Activated naive CD4-positive, alpha-beta T cell treated with anti-CD3 and anti-CD28 coated beads, Interleukin-2, amount 50 U/mL, for 72 hours (primary cell): ENCODE measurements at regions not wholly inside any gene's neighbourhood (a gene's known extent, or its start where the extent isn't known, plus 50 kb on each side); places are given as distances from the start of the nearest gene placed in this dataset.

Source experiments
- ATAC-seq, 2 donors: fragments of 150-1000 bp; cut with Tn5 transposase; 2 replicates each; pipeline ENCODE4 v1.10.0; 2021; ENCODE audit warnings: mild to moderate bottlenecking in 2 of 2, moderate library complexity in 2 of 2
- DNase-seq, 2 donors: peaks; one replicate each; pipeline ENCODE4 v3.0.0; 2021 to 2022; ENCODE audit warnings: low spot score in 2 of 2
- H3K27ac Mint-ChIP-seq, 2 donors: one replicate each; pipeline ENCODE4 v1.8.0; 2022; ENCODE audit warnings: mild to moderate bottlenecking in 2 of 2, mixed read lengths in 2 of 2
- H3K36me3 Mint-ChIP-seq, 2 donors: one replicate each; pipeline ENCODE4 v1.8.0; 2022; ENCODE audit warnings: mixed read lengths in 2 of 2
- H3K9me3 Mint-ChIP-seq, 2 donors: one replicate each; pipeline ENCODE4 v1.8.0; 2022; ENCODE audit warnings: mixed read lengths in 2 of 2

DNA sequence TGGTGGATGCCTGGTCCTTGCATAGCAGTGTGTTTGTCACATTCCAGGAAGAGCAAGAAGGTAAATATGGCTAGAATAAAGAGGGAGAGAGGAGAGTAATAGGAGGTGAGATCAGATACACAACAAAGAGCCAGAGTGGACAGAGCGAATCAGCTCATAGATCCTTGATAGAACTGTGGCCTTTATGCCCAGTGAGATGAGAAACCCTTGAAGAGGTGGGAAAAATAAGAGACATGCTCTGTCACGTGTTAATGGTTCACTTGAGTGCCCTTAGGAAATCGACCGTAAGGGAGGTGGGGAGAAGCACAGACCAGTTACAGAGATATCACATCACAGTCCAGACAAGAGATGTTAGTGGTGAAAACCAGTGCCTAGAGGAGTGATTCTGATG is 84.7 kb upstream of the RAB27B start:
- peaks cover 0 to under 1% of the 10 kb centered on the region in 2 donors for H3K36me3 Mint-ChIP-seq
- DNase-seq (no peak), ATAC-seq (no peak)
- H3K27ac Mint-ChIP-seq, result no peak overlapping the region
- peaks cover 0 to 3% of the 10 kb centered on the region in 2 donors for H3K9me3 Mint-ChIP-seq

DNA sequence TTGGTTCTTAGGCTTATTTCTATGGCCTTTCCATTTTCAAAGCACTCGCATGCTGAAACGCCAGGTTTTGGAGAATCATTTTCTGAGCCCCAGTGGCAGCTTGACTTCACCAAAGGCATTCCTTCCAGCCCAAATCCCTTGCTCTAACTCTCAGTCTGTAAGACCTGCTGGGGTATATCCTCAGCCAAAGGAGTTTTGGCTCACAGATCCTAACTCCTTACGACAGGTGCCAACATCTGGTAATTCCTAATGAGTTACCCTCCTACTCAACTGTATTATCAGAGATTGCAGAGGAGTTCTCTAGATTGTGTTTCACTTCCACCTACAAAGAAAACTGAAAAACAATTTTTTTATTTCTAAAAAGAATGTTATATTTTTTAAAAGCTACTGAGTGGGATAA is 79.0 kb upstream of the RAB27B start:
- Mint-ChIP-seq H3K27ac (no peak overlapping the region), H3K36me3 (no peaks in the 10 kb centered on the region), H3K9me3 (no peaks in the 10 kb centered on the region)
- DNase-seq, result no peak
- no peak for ATAC-seq

DNA sequence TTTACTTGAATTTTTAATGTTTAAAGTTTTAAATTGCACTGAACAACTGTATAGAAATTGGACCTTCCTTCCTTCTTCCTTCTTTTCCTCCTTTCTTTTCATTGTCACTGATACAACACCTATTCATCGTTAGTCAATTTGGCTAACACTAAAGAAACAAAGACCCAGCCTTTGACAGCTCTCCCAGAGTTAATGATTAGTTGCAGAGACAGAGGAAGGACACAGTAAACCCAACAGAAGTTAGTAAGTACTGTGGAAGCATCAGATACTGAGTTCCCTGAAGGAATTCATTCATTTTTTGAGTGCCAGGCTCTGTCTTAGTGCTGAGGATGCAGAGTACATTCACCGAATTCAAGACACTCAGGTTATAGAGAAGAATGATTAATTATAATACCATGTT is 77.9 kb upstream of the RAB27B start:
- Mint-ChIP-seq H3K27ac (no peak overlapping the region), H3K36me3 (no peaks in the 10 kb centered on the region)

DNA sequence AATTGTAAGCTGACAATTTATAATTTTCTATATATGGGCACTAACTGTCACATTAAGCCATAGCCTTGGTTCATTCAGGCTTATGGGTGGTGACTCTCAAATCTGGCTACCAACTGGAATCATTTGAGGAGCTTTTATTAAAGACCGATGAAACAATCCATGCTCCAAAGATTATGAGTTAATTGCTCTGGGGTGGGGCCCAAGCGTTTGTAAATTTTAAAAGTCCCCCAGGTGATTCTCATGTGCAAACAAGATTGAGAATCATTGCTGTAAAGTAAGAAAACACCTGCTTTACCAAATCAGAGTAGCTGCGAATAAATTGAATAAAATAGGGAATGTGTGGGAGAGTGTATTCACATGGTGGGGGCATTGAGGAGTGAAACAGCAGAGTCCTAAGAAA is 76.1 kb upstream of the RAB27B start:
- H3K36me3 Mint-ChIP-seq, result no peaks in the 10 kb centered on the region
- DNase-seq, result no peak

More for the DNA sequence above, 77.9 kb upstream of the RAB27B start:
- no peak for DNase-seq
- no peak for ATAC-seq
- no peaks in the 10 kb centered on the region for H3K9me3 Mint-ChIP-seq

DNA sequence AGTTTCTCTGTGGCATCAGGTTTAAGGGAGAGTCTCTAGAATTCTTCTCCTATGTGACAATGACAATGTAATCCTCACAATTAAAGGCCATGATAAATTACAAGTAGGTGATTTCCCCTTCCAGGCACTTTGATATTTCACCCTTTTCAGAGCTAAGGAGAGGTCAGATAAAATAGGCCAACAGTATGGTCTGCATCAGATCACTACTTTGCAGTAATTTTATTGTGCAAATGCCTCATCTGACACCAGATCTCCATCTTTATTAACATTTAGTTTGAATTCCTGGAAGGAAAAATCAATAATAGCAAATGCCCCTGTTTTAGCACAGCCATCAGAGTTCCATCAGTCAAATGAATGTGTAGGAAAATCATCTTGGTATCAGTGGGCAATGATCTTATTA is 72.8 kb upstream of the RAB27B start:
- ATAC-seq (no peak), DNase-seq (no peak)
- H3K36me3 Mint-ChIP-seq, result no peaks in the 10 kb centered on the region

More for the DNA sequence above, 76.1 kb upstream of the RAB27B start:
- ATAC-seq, result no peak
- Mint-ChIP-seq H3K9me3 (no peaks in the 10 kb centered on the region), H3K27ac (no peak overlapping the region)

DNA sequence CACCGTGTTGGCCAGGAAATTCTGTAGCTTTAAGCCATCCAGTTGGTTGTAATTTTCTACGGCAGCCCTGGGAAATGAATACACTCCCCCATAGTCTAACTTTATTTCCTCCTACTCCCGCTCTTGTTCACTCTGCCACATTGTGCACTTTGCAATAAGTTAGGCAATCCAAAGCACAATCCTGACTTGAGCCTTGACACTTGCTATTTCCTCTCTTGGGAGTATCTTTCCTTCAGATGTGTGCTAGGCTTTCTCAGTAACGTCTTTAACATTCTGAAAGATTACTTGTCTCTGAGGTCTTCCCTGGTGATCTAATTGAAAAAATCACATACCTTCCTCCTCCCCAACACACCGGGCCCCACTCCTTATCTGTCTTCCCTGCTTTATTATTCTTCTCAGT is 65.9 kb upstream of the RAB27B start:
- DNase-seq (no peak), ATAC-seq (no peak)
- Mint-ChIP-seq H3K9me3 (no peaks in the 10 kb centered on the region), H3K36me3 (no peaks in the 10 kb centered on the region), H3K27ac (no peak overlapping the region)

More for the DNA sequence above, 72.8 kb upstream of the RAB27B start:
- no peak overlapping the region for H3K27ac Mint-ChIP-seq
- H3K9me3 Mint-ChIP-seq, result no peaks in the 10 kb centered on the region

DNA sequence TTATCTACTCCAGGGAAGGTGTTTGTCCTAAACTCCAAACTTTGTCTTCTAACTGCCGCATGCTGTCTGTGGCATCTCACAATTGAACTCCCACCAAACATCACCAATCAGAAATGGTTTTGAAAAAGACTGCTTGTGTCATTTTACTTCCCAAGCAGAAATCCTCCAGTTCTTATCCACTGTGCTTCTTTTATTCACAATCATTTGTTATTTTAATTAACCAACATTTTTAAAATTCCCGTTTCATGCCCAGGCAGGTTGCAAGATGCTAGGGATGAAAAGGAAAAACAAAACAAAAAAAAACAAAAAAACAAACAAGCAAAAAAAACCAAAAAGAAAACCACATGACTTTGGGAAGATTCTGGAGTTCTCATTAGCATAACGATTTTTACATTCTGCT is 63.5 kb upstream of the RAB27B start:
- Mint-ChIP-seq H3K27ac (no peak overlapping the region), H3K9me3 (no peaks in the 10 kb centered on the region), H3K36me3 (no peaks in the 10 kb centered on the region)
- no peak for ATAC-seq
- DNase-seq, result no peak

DNA sequence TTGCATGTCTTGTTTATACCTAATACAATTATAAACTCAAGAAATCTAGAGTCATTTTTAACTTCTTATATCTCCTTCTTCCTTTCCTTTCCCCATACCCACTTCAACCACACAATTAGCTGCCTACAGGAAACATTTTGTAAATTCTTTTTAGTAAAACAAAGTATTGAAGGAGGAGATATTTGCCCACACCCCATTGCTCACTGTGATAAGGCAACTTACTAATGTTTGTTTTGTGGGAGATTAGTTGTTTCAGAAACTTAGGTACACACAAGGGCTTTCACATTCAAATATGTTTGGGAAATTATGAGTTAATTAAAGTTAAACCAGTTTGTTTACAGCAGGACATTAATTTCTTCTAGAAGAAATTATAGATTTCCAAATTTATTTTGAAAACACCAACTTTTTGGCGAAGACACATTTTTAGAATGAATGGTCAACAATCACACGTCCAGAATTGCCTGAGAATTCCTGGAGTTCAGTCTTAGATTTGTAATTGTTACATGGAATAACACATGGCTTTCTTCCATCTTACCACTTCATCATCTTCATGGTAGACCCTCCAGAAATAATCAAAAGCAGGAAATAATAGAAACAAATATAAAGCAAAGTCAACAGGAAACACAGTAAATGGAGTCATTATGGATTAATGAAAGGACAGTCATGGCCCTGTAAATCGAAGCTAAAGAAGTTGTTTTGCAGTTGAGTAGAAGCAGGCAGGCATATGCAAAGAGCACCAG is 62.5 kb upstream of the RAB27B start:
- DNase-seq (no peak), ATAC-seq (no peak)
- Mint-ChIP-seq H3K27ac (no peak overlapping the region), H3K36me3 (no peaks in the 10 kb centered on the region), H3K9me3 (no peaks in the 10 kb centered on the region)

DNA sequence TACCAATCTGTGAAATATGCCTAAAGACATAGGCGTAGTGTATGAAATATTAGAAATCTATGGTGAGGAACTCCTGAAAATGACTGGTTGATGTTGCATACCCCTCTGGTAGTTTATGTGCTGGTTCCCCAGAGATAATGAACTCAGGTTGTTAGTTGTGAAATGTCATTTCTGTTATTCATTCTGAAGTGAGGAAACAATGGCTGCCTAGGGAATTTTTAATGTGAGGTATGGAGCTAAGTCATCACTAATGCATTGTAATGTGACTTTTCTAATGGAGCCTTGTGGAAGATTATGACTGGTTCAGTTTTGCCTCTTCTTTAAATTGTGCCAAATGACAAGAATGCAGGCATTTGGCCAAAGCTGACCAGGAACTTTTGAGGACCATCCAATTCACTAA is 61.6 kb upstream of the RAB27B start:
- Mint-ChIP-seq H3K9me3 (no peaks in the 10 kb centered on the region), H3K36me3 (no peaks in the 10 kb centered on the region), H3K27ac (no peak overlapping the region)
- DNase-seq, result no peak
- ATAC-seq, result no peak

DNA sequence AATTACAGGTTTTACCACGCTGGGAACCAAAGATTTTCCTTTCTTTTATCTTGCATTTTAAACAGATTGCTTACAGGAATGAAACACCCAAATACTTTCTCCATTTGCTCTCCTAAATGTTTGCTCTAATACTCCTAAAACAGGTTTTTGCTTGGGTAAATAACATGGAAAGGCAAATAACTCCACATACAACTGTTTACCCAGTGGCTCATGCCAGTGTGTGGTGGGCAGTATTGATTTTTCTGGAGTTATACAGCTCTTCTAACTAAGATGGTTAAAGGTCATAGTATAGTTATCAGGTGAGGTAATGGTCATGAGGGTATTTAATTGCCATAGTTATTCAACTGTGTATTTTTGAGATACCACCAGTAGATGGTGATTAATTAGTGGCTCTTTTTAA is 61.2 kb upstream of the RAB27B start:
- Mint-ChIP-seq H3K36me3 (no peaks in the 10 kb centered on the region), H3K27ac (no peak overlapping the region), H3K9me3 (no peaks in the 10 kb centered on the region)
- DNase-seq (no peak), ATAC-seq (no peak)

DNA sequence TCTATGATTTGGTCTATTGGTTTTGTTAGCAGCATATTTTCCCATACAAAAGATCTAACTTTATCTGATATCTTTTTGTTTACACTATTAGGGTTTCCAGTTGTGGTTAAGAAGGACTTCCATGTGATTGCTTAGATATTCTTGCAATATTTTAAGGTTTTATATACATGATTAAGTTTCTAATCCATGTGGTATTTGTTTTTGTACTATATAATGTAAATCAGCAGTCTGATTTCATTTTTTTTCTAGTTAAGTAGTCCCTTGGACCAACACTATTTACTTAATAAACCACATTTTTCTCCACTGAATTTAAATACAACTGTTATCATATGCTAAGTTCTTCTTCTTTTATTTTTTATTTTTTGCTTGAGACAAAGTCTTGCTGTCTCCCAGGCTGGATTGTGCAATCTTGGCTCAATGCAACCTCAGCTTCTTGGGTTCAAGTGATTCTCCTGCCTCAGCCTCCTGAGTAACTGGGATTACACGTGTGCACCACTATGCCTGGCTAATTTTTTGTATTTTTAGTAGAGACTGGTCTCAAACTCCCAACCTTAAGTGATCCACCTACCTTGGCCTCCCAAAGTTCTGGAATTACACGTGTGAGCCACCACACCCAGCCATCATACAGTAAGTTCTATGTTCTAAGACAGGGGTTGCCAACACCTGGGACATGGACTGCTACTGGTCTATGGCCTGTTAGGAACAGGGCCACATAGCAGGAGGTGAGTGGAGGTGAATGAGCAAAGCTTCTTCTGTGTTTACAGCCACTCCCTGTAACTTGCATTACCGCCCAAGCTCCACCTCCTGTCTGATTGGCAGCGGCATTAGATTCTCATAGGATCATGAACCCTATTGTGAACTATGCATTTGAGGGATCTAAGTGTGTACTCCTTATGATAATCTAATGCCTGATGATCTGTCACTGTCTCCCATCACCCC is 58.5 kb upstream of the RAB27B start:
- H3K36me3 Mint-ChIP-seq, result no peaks in the 10 kb centered on the region
- no peak for ATAC-seq
- no peak for DNase-seq
- H3K9me3 Mint-ChIP-seq, result no peaks in the 10 kb centered on the region
- H3K27ac Mint-ChIP-seq, result no peak overlapping the region

DNA sequence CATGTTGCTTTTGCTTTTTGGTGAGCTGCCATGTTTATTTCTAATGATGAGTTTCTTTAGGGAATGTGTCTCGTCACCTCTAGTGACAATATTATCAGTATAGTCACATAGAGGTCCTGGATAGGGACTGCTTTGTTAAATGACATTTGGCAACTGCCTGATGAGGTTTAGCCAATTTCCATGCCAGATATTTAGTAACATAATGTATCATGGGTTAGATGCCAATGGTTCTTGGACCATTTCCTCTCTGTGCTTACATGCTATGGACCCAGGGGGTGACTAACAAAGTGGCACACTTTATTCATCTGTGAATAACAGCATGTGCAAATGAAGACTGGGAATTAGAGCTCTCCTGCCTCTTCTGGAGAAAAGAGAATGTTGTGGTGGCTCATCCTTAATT is 56.2 kb upstream of the RAB27B start:
- Mint-ChIP-seq H3K36me3 (no peaks in the 10 kb centered on the region), H3K9me3 (no peaks in the 10 kb centered on the region), H3K27ac (no peak overlapping the region)
- DNase-seq (no peak), ATAC-seq (no peak)

DNA sequence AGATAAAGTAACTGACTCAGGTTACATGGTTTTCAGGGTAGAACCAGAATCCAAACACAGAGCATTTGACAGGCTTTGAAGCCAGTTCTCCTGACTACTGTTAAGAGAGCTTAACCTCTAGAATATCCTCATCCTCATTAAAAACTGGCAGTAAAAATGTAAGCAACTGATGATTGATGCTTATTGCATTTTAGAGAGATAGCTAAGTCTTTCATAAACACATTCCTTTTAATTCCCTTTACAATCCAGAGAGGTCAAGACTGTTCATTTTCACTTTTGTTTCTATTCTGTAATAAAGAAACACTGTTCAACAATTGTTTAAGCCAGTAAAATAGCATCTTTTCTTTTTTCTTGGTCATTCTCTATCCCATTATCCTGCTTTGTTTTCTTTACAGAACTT is 53.9 kb upstream of the RAB27B start:
- Mint-ChIP-seq H3K9me3 (no peaks in the 10 kb centered on the region), H3K27ac (no peak overlapping the region), H3K36me3 (no peaks in the 10 kb centered on the region)
- DNase-seq (no peak), ATAC-seq (no peak)

DNA sequence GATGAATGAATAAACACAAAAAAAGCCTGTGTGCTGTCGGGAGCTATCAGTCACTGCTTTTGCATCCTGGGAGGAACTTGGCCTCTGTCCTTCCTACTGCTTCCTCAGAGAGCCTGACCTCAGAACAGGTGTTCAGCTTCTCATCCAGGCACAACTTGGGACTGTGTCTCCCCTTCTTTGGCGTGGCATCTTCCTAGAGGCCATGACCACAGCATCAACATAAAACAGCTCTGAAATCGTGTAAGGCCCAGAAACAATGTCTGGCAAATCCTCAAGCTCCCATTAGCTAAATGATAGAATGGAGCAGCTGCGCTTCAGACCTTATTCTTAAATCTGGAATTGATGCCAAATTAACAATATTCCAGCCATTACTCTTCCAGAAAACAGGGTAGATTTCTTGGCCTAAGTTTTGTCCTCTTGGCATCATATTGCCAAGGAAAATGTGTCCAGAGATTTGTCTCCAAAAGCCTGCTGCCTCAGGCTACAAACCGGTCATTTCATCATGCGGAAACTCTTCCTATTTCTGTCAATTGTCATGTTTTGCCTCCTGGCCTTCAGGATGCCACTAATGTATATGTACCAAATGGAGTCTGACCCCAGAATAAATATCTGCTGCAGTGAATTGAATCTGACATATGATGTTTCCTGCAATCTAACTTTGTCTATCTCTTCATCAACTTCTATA is 53.2 kb upstream of the RAB27B start:
- DNase-seq (no peak), ATAC-seq (no peak)
- no peaks in the 10 kb centered on the region for H3K9me3 Mint-ChIP-seq
- H3K27ac Mint-ChIP-seq, result peak overlapping the region in 1 of 2 donors; percentile 20
- H3K36me3 Mint-ChIP-seq, result no peaks in the 10 kb centered on the region

DNA sequence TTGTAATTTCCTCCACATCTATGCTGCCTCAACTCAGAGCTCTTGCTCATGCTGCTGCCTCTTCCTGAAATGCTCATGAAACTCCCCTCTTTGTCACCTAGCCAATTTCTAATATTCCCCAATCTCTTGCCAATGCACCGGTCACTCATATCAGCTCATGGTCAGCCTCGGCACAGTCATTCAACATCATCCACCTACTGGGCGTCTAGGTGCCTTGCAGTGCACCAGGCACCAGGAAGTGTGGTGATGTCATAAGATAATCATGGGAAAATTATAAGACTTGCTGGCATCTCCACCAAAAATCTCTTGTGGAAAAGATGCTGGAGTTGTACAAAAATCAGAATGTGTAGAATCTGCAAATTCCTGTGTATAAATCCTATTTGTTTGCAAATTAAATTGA is 52.6 kb upstream of the RAB27B start:
- Mint-ChIP-seq H3K36me3 (no peaks in the 10 kb centered on the region), H3K9me3 (peaks cover 0 to 4% of the 10 kb centered on the region in 2 donors), H3K27ac (peak overlapping the region; percentile 0 to 20)
- ATAC-seq (no peak), DNase-seq (no peak)

DNA sequence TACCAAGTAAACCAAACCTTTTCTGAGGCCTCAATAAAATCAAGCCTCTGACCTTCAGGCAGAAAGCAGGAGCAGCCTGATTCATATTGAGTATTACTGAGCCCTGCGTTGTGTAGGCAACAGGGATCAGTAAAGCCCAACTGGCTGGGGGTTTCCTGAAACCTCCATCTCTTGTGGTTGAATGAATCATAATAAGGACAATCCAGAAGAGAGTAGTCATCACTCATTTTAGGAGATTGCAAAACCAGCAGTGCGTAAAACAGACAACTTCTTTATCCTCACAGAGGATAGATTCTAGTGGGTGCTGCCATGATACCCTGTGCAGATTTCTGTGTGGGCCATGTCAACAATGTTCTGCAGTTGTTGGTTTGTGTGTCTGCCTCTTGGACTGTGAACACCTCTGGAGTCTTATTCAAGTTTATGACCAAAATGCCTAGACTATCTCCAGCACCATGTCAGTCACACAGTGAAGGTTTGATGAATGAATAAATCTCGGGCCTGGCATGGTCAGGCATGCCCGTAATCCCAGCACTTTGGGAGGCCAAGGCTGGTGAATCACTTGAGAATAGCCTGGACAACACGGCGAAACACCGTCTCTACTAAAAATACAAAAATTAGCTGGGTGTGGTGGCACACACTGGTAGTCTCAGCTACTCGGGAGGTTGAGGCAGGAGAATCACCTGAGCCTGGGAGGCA is 51.8 kb upstream of the RAB27B start:
- Mint-ChIP-seq H3K9me3 (peaks cover 0 to 4% of the 10 kb centered on the region in 2 donors), H3K27ac (peak overlapping the region; percentile 20 to 61), H3K36me3 (no peaks in the 10 kb centered on the region)
- DNase-seq, result peak; percentile 33 to 58
- ATAC-seq, result peak; percentile 99 to 100
